Left ventricle myocardium inferior (tissue), 1 donor: ENCODE measurements at regions not wholly inside any gene's neighbourhood (a gene's known extent, or its start where the extent isn't known, plus 50 kb on each side); places are given as distances from the start of the nearest gene placed in this dataset.

Experiments
- DNase-seq: peaks from one replicate; pipeline ENCODE4 v3.0.0-alpha.2; 2020
- H3K27ac ChIP-seq: fragments of 200-600 bp; replicated peaks from 2 replicates; pipeline ENCODE4 v1.8.0; 2021
- H3K27me3 ChIP-seq: fragments of 200-600 bp; 2 replicates; pipeline ENCODE4 v1.8.0; 2021; ENCODE audit warnings: low read depth
- H3K36me3 ChIP-seq: fragments of 200-600 bp; 2 replicates; pipeline ENCODE4 v1.8.0; 2021
- H3K4me1 ChIP-seq: fragments of 200-600 bp; 2 replicates; pipeline ENCODE4 v1.8.0; 2021
- H3K4me3 ChIP-seq: fragments of 200-600 bp; 2 replicates; pipeline ENCODE4 v1.8.0; 2021; ENCODE audit warnings: mild to moderate bottlenecking, moderate library complexity
- H3K9me3 ChIP-seq: fragments of 200-600 bp; replicated peaks from 2 replicates; pipeline ENCODE4 v1.8.0; 2021
- CTCF ChIP-seq: fragments of 200-600 bp; IDR thresholded peaks from 2 replicates; pipeline ENCODE4 v1.8.0; 2021; ENCODE audit warnings: antibody characterized with exemption, mild to moderate bottlenecking, borderline replicate concordance
- intact Hi-C: fragments of 100-400 bp; cut with micrococcal nuclease; formaldehyde crosslinking; loops from one replicate; pipeline ENCODE4 v1.11.0; 2022
- donor health status: DM: no; HTN: yes; CAD: no; lungs with severe emphysema.

DNA sequence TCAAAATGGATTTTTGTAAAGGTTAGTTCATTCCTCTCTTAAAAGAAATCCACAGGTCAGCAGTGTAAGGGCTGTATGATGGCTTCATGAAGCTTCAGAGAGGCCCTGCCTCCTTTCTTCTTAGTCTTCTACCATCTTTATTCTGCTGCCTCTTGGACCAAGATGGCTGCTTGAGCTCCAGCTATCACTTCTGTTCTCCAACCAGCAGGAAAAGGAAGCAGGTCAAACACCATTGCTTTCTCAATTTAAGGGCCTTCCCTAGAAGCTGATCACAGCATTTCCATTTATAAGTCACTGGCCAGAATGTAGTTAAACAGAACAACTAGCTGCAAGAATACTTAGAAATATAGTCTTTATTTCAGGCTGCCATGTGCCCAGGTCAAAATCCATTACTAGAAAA is 336.8 kb upstream of the KLF3 start:
- Histone ChIP-seq H3K9me3 (no peaks in the 10 kb centered on the region), H3K4me3 (no peak overlapping the region), H3K4me1 (peaks cover 25% of the 10 kb centered on the region), H3K27ac (no peak overlapping the region), H3K36me3 (no peaks in the 10 kb centered on the region), H3K27me3 (no peaks in the 10 kb centered on the region)
- intact Hi-C loops = no loop called here
- TF ChIP-seq CTCF = no peak
- DNase-seq = no peak

DNA sequence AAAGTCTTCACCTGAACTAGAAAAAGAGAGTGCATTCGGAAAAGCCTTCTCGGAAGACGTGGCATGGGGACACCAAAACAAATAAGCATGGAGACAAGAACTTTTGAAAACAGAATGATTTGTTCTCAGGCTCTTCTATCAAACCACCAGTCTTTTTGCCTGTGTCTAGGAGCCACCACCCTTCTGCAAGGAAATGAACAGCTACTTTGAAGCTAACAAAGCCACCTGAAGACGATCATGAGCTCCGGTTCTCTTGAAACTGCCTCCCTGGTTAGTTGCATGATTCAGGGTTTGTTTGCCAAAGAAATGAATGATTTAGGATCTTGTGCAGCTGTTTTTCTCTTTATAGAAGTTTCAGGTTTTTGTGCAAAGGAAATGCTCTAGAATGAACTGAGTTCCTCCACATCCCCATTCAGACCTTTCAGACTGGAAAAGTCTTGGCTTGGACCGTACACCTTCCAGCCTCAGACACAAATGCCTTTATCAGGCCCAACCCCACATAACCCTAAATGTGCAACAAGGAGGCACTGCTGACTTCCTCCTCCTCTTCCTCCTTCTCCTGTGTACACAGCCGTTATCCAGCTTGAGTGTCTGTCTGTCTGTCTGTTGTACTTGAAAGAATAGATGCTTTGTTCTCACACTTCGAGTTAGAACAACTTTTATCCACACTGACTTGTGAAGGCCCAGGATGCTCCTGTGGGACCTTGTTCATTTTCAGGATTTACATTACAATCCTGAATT is 334.8 kb upstream of the KLF3 start:
- intact Hi-C loops = no loop called here
- H3K27ac ChIP-seq = peak overlapping the region; percentile 11
- peaks cover 25% of the 10 kb centered on the region for H3K4me1 ChIP-seq
- no peaks in the 10 kb centered on the region for H3K36me3 ChIP-seq
- no peaks in the 10 kb centered on the region for H3K9me3 ChIP-seq
- no peak overlapping the region for H3K4me3 ChIP-seq
- TF ChIP-seq CTCF = no peak
- H3K27me3 ChIP-seq = no peaks in the 10 kb centered on the region
- no peak for DNase-seq

DNA sequence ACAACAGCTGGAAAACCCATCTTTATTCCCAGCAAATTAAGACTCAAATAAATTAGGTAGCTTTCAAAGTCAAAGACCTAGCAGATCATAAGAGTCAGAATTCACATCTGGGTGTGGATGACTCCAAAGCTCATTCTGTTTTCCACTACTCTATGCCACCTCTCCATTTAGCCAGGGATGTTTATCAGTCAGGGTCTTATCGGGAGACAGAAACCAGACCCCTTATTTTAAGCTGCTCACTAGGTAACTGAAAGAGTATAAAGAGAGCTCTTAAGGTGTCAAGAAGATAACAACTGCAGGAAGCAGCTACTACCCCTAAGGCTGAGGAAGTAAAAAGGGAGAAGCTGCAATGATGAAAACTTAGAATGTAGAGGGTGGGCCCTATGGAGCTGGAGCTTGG is 333.7 kb upstream of the KLF3 start:
- no peak overlapping the region for H3K4me3 ChIP-seq
- H3K27me3 ChIP-seq = no peaks in the 10 kb centered on the region
- intact Hi-C loops = no loop called here
- H3K9me3 ChIP-seq = no peaks in the 10 kb centered on the region
- H3K36me3 ChIP-seq = no peaks in the 10 kb centered on the region
- peaks cover 25% of the 10 kb centered on the region for H3K4me1 ChIP-seq
- H3K27ac ChIP-seq = no peak overlapping the region
- no peak for DNase-seq
- no peak for TF ChIP-seq CTCF

GRCh38 chr4:38330936-38331335 is 333.1 kb upstream of the KLF3 start:
- Histone ChIP-seq H3K36me3 (no peaks in the 10 kb centered on the region), H3K9me3 (no peaks in the 10 kb centered on the region), H3K27me3 (no peaks in the 10 kb centered on the region), H3K4me3 (no peak overlapping the region), H3K27ac (no peak overlapping the region), H3K4me1 (peaks cover 25% of the 10 kb centered on the region)
- TF ChIP-seq CTCF = no peak
- no peak for DNase-seq
- intact Hi-C loops = no loop called here

DNA sequence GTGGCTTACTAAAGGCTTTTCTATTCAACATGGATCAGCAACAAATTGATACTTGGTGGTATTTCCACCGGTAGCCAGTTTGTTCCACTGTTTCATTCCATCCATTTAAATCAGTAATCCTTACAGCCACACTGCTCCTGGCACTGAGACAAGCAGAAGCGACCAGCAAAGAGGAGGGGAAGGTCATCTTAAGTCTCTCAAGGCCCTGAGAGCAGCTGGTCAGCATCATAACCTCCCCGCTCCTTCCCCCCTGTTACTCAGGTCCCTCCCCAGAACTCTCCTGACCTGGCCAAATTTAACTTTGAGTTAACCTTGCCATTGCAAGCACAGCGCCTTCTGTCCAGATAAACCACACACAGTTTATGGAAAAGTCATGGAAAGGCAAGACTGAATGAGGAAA is 331.3 kb upstream of the KLF3 start:
- TF ChIP-seq CTCF = no peak
- peaks cover 25% of the 10 kb centered on the region for H3K4me1 ChIP-seq
- intact Hi-C loops = no loop called here
- peaks cover 4% of the 10 kb centered on the region for H3K9me3 ChIP-seq
- no peak for DNase-seq
- H3K36me3 ChIP-seq = no peaks in the 10 kb centered on the region
- no peak overlapping the region for H3K4me3 ChIP-seq
- H3K27me3 ChIP-seq = no peaks in the 10 kb centered on the region
- H3K27ac ChIP-seq = no peak overlapping the region
